Fibroblast of lung (primary cell): ENCODE measurements at regions not wholly inside any gene's neighbourhood (a gene's known extent, or its start where the extent isn't known, plus 50 kb on each side); places are given as distances from the start of the nearest gene placed in this dataset.

Experiments
- DNase-seq, 2 donors: peaks; one replicate each; pipeline versions ENCODE4 v3.0.0 to v3.0.0-alpha.2; 2010; ENCODE audit warnings: low read depth in 2 of 2
- H2AFZ ChIP-seq: 2 replicates; pipeline ENCODE4 v1.5.1; 2012; ENCODE audit warnings: low read length, control low read depth, inconsistent platforms
- H3K27ac ChIP-seq: 2 replicates; pipeline ENCODE4 v1.5.1; 2011; ENCODE audit warnings: low read length, control low read depth; ENCODE audit not compliant: insufficient read depth
- H3K27me3 ChIP-seq: 2 replicates; pipeline ENCODE4 v1.5.1; 2011; ENCODE audit warnings: mild to moderate bottlenecking, low read length; ENCODE audit not compliant: control insufficient read depth, insufficient read depth
- H3K36me3 ChIP-seq: 2 replicates; pipeline ENCODE4 v1.5.1; 2011; ENCODE audit warnings: low read length; ENCODE audit not compliant: control insufficient read depth, insufficient read depth
- H3K4me1 ChIP-seq: 2 replicates; pipeline ENCODE4 v1.5.1; 2011; ENCODE audit warnings: low read length; ENCODE audit not compliant: control insufficient read depth, insufficient read depth; ENCODE audit errors: extremely low read depth
- H3K4me2 ChIP-seq: 2 replicates; pipeline ENCODE4 v1.5.1; 2011; ENCODE audit warnings: low read length, control low read depth; ENCODE audit not compliant: insufficient read depth; ENCODE audit errors: extremely low read depth
- H3K4me3 ChIP-seq, 4 experiments: fragments of 200-600 bp in 1 of 4; sonication (generic) in 1 of 4; replicated peaks in 1 of 4; 2 replicates each; pipeline ENCODE4 v1.5.1; 2011 to 2016; ENCODE audit warnings: low read length in 4 of 4, low read depth in 3 of 4, mild to moderate bottlenecking in 3 of 4, control low read depth in 2 of 4, inconsistent platforms in 1 of 4, mixed read lengths in 1 of 4; ENCODE audit not compliant: insufficient read depth in 1 of 4; ENCODE audit errors: control extremely low read depth in 1 of 4
- H3K79me2 ChIP-seq: 2 replicates; pipeline ENCODE4 v1.5.1; 2012; ENCODE audit warnings: mild to moderate bottlenecking, low read length, inconsistent platforms; ENCODE audit not compliant: control insufficient read depth, insufficient read depth
- H3K9ac ChIP-seq: 2 replicates; pipeline ENCODE4 v1.5.1; 2011; ENCODE audit warnings: mild to moderate bottlenecking, low read length, control low read depth; ENCODE audit not compliant: insufficient read depth
- H3K9me3 ChIP-seq: 2 replicates; pipeline ENCODE4 v1.5.1; 2012; ENCODE audit warnings: low read depth, low read length; ENCODE audit not compliant: control insufficient read depth, insufficient read depth
- H4K20me1 ChIP-seq: 2 replicates; pipeline ENCODE4 v1.5.1; 2011; ENCODE audit warnings: low read length; ENCODE audit not compliant: control insufficient read depth, insufficient read depth; ENCODE audit errors: extremely low read depth
- CTCF ChIP-seq, 2 donors: IDR thresholded peaks in 1 of 2; conservative IDR thresholded peaks in 1 of 2; 1 replicate in 1 of 2; 2 replicates in 1 of 2; pipeline ENCODE4 v1.5.1; 2011 to 2012; ENCODE audit warnings: low read length in 2 of 2, control low read depth in 1 of 2, inconsistent platforms in 1 of 2, low read depth in 1 of 2, mild to moderate bottlenecking in 1 of 2
- EZH2 ChIP-seq: IDR thresholded peaks from 2 replicates; pipeline ENCODE4 v1.5.1; 2012; ENCODE audit warnings: low read length, control low read depth, mild to moderate bottlenecking; ENCODE audit errors: missing control alignments

- DNase-seq = no peak
- Histone ChIP-seq H3K4me2 (no peak overlapping the region), H3K9me3 (no peaks in the 10 kb centered on the region), H3K79me2 (no peaks in the 10 kb centered on the region), H4K20me1 (no peaks in the 10 kb centered on the region), H3K27ac (no peak overlapping the region), H3K27me3 (no peaks in the 10 kb centered on the region), H3K4me3 (no peak overlapping the region), H3K36me3 (no peaks in the 10 kb centered on the region), H3K9ac (no peak overlapping the region), H3K4me1 (no peaks in the 10 kb centered on the region), H2AFZ (no peak overlapping the region)
- TF ChIP-seq EZH2 = no peak
- no peak for TF ChIP-seq CTCF (conservative IDR thresholded peaks at IDR 0.05 in 1 of 2, IDR thresholded peaks at IDR 0.05 in 1 of 2; ENCODE audit: low read depth in 1 of 2, low read length in 2 of 2)
These were observed 242.9 kb downstream of the HAUS1 start for GRCh38 chr18:46346896-46347630.

- H3K9ac ChIP-seq = no peak overlapping the region
- no peak for TF ChIP-seq CTCF (conservative IDR thresholded peaks at IDR 0.05 in 1 of 2, IDR thresholded peaks at IDR 0.05 in 1 of 2; ENCODE audit: low read depth in 1 of 2, low read length in 2 of 2)
- TF ChIP-seq EZH2 = no peak
- no peak overlapping the region for H3K4me3 ChIP-seq
- H2AFZ ChIP-seq = no peak overlapping the region
- H3K4me1 ChIP-seq = no peaks in the 10 kb centered on the region
- no peak overlapping the region for H3K4me2 ChIP-seq
- DNase-seq = no peak
- no peaks in the 10 kb centered on the region for H4K20me1 ChIP-seq
- no peaks in the 10 kb centered on the region for H3K36me3 ChIP-seq
- no peak overlapping the region for H3K27ac ChIP-seq
- H3K79me2 ChIP-seq = no peaks in the 10 kb centered on the region
- H3K9me3 ChIP-seq = no peaks in the 10 kb centered on the region
- H3K27me3 ChIP-seq = no peaks in the 10 kb centered on the region
These were observed 246.5 kb downstream of the HAUS1 start for GRCh38 chr18:46350598-46351159.

- Histone ChIP-seq H3K9me3 (no peaks in the 10 kb centered on the region), H3K4me2 (no peak overlapping the region), H3K27ac (no peak overlapping the region), H3K9ac (no peak overlapping the region), H3K79me2 (no peaks in the 10 kb centered on the region), H4K20me1 (no peaks in the 10 kb centered on the region), H3K36me3 (no peaks in the 10 kb centered on the region), H3K4me3 (no peak overlapping the region), H3K27me3 (no peaks in the 10 kb centered on the region), H3K4me1 (no peaks in the 10 kb centered on the region), H2AFZ (no peak overlapping the region)
- DNase-seq = no peak
- no peak for TF ChIP-seq EZH2
- TF ChIP-seq CTCF (conservative IDR thresholded peaks at IDR 0.05 in 1 of 2, IDR thresholded peaks at IDR 0.05 in 1 of 2; ENCODE audit: low read depth in 1 of 2, low read length in 2 of 2) = no peak
These were observed 248.5 kb downstream of the HAUS1 start for GRCh38 chr18:46352520-46353250.
